ENCODE measurements at regions not wholly inside any gene's neighbourhood (a gene's known extent, or its start where the extent isn't known, plus 50 kb on each side); places are given as distances from the start of the nearest gene placed in this dataset.

GRCh38 chr7:152986376-152986775, 226.8 kb downstream of the ACTR3B start:
- ATAC-seq, result no peak
- no peak for TF ChIP-seq ESRRG (CRISPR knock-in tag; IDR thresholded peaks at IDR 0.05)
- TF ChIP-seq PPARA (CRISPR knock-in tag; IDR thresholded peaks at IDR 0.05; ENCODE audit: borderline replicate concordance), result no peak
- TF ChIP-seq ZC3H10 (CRISPR knock-in tag; IDR thresholded peaks at IDR 0.05), result no peak
- TF ChIP-seq CSDC2 (CRISPR knock-in tag; IDR thresholded peaks at IDR 0.05), result no peak
- no peak for TF ChIP-seq RARB (CRISPR knock-in tag; IDR thresholded peaks at IDR 0.05)
- TF ChIP-seq OSR1 (CRISPR knock-in tag; IDR thresholded peaks at IDR 0.05), result no peak
- TF ChIP-seq TCF4 (CRISPR knock-in tag; IDR thresholded peaks at IDR 0.05; ENCODE audit: borderline replicate concordance), result no peak
- TF ChIP-seq PATZ1 (CRISPR knock-in tag; IDR thresholded peaks at IDR 0.05; ENCODE audit: borderline replicate concordance), result no peak
- no peak for TF ChIP-seq CSRNP3 (CRISPR knock-in tag; IDR thresholded peaks at IDR 0.05)
- TF ChIP-seq ZNF70 (CRISPR knock-in tag; IDR thresholded peaks at IDR 0.05), result no peak
- no peak for TF ChIP-seq ZFP30 (CRISPR knock-in tag; IDR thresholded peaks at IDR 0.05)
- TF ChIP-seq ARNTL (CRISPR knock-in tag; IDR thresholded peaks at IDR 0.05; ENCODE audit: borderline replicate concordance, low read depth), result no peak

GRCh38 chr7:152987656-152988055, 228.1 kb downstream of the ACTR3B start:
- no peak for ATAC-seq
- TF ChIP-seq ARNTL (CRISPR knock-in tag; IDR thresholded peaks at IDR 0.05; ENCODE audit: borderline replicate concordance, low read depth) (no peak), TCF4 (CRISPR knock-in tag; IDR thresholded peaks at IDR 0.05; ENCODE audit: borderline replicate concordance) (no peak), PPARA (CRISPR knock-in tag; IDR thresholded peaks at IDR 0.05; ENCODE audit: borderline replicate concordance) (no peak), ISL1 (CRISPR knock-in tag; IDR thresholded peaks at IDR 0.05) (no peak), BACH2 (CRISPR knock-in tag; IDR thresholded peaks at IDR 0.05; ENCODE audit: borderline replicate concordance) (no peak), SNAI2 (CRISPR knock-in tag; IDR thresholded peaks at IDR 0.05) (no peak), POU6F1 (CRISPR knock-in tag; IDR thresholded peaks at IDR 0.05; ENCODE audit: borderline replicate concordance, low read depth) (no peak)

GRCh38 chr7:152989889-152990380, 230.4 kb downstream of the ACTR3B start:
- ATAC-seq, result no peak
- TF ChIP-seq CSDC2 (CRISPR knock-in tag; IDR thresholded peaks at IDR 0.05), result no peak

GRCh38 chr7:152998420-152998819, 238.9 kb downstream of the ACTR3B start:
- no peak for ATAC-seq
- no peak for TF ChIP-seq PPARA (CRISPR knock-in tag; IDR thresholded peaks at IDR 0.05; ENCODE audit: borderline replicate concordance)
- TF ChIP-seq ZFP30 (CRISPR knock-in tag; IDR thresholded peaks at IDR 0.05), result no peak
- no peak for TF ChIP-seq ZNF70 (CRISPR knock-in tag; IDR thresholded peaks at IDR 0.05)
- TF ChIP-seq ESRRG (CRISPR knock-in tag; IDR thresholded peaks at IDR 0.05), result no peak
- TF ChIP-seq ZFP3 (CRISPR knock-in tag; IDR thresholded peaks at IDR 0.05), result no peak
- TF ChIP-seq ZC3H10 (CRISPR knock-in tag; IDR thresholded peaks at IDR 0.05), result no peak
- TF ChIP-seq CREB5 (CRISPR knock-in tag; IDR thresholded peaks at IDR 0.05; ENCODE audit: low read depth), result no peak
- TF ChIP-seq PATZ1 (CRISPR knock-in tag; IDR thresholded peaks at IDR 0.05; ENCODE audit: borderline replicate concordance), result no peak
- no peak for TF ChIP-seq BACH2 (CRISPR knock-in tag; IDR thresholded peaks at IDR 0.05; ENCODE audit: borderline replicate concordance)
- TF ChIP-seq ARNTL (CRISPR knock-in tag; IDR thresholded peaks at IDR 0.05; ENCODE audit: borderline replicate concordance, low read depth), result no peak
- TF ChIP-seq ISL1 (CRISPR knock-in tag; IDR thresholded peaks at IDR 0.05), result no peak
- no peak for TF ChIP-seq GLIS3 (CRISPR knock-in tag; IDR thresholded peaks at IDR 0.05)
- no peak for TF ChIP-seq POU6F1 (CRISPR knock-in tag; IDR thresholded peaks at IDR 0.05; ENCODE audit: borderline replicate concordance, low read depth)

All from SK-N-SH treated with all-trans-retinoic acid at 6 μM for 48 hours (cell line).